Peyer's patch (tissue), 4 donors: ENCODE measurements at regions not wholly inside any gene's neighbourhood (a gene's known extent, or its start where the extent isn't known, plus 50 kb on each side); places are given as distances from the start of the nearest gene placed in this dataset.

Source experiments
- CTCF ChIP-seq, 6 experiments: fragments of 450-650 bp in 4 of 6; fragments of 200-600 bp in 2 of 6; sonication (generic) in 1 of 6; IDR thresholded peaks; one replicate each; pipeline ENCODE4 v1.5.1; 2017 to 2019; ENCODE audit warnings: antibody characterized with exemption in 6 of 6, mild to moderate bottlenecking in 3 of 6, moderate library complexity in 1 of 6
- POLR2A ChIP-seq, 2 donors: fragments of 450-650 bp; IDR thresholded peaks; one replicate each; pipeline ENCODE4 v1.5.1; 2017; ENCODE audit warnings: antibody characterized with exemption in 2 of 2, mild to moderate bottlenecking in 2 of 2, moderate library complexity in 2 of 2

- TF ChIP-seq CTCF (IDR thresholded peaks at IDR 0.05) (no peak), POLR2A (IDR thresholded peaks at IDR 0.05) (no peak)
Observed at GRCh38 chr19:31610018-31610417, 260.8 kb upstream of the TSHZ3 start.
